GM12878 (cell line): ENCODE measurements at regions not wholly inside any gene's neighbourhood (a gene's known extent, or its start where the extent isn't known, plus 50 kb on each side); places are given as distances from the start of the nearest gene placed in this dataset.

Experiments
- ATF3 ChIP-seq: IDR thresholded peaks from 2 replicates; pipeline ENCODE4 v1.6.1; 2011; ENCODE audit warnings: low read depth, mild to moderate bottlenecking, low read length, moderate library complexity, borderline replicate concordance; ENCODE audit errors: extremely low read depth
- BCL3 ChIP-seq: IDR thresholded peaks from 2 replicates; pipeline ENCODE4 v1.6.1; 2011; ENCODE audit warnings: borderline replicate concordance, low read depth, mild to moderate bottlenecking, moderate library complexity, low read length; ENCODE audit not compliant: insufficient read depth, poor library complexity, severe bottlenecking
- CREB1 ChIP-seq: IDR thresholded peaks from 2 replicates; pipeline ENCODE4 v1.6.1; 2012; ENCODE audit warnings: low read depth, mild to moderate bottlenecking, inconsistent platforms
- CTCF ChIP-seq, 3 experiments: IDR thresholded peaks in 2 of 3; conservative IDR thresholded peaks in 1 of 3; 2 replicates each; pipeline ENCODE4 v1.5.1; 2011; ENCODE audit warnings: low read depth in 3 of 3, low read length in 3 of 3, mild to moderate bottlenecking in 3 of 3, control low read depth in 2 of 3, moderate library complexity in 2 of 3, inconsistent platforms in 1 of 3, mixed read lengths in 1 of 3; ENCODE audit not compliant: control insufficient read depth in 2 of 3, insufficient read depth in 1 of 3; ENCODE audit errors: extremely low read depth in 1 of 3
- EZH2 ChIP-seq: IDR thresholded peaks from 2 replicates; pipeline ENCODE4 v1.6.1; 2012; ENCODE audit warnings: low read depth, mild to moderate bottlenecking, control low read depth, inconsistent platforms, low read length, borderline replicate concordance; ENCODE audit not compliant: control insufficient read depth
- FOS ChIP-seq: IDR thresholded peaks from 3 replicates; pipeline ENCODE4 v1.6.1; 2011; ENCODE audit warnings: borderline replicate concordance; ENCODE audit not compliant: insufficient read length; ENCODE audit errors: extremely low read depth
- MYC ChIP-seq: IDR thresholded peaks from 2 replicates; pipeline ENCODE4 v1.6.1; 2011; ENCODE audit warnings: mild to moderate bottlenecking, low read length, moderate library complexity, inconsistent platforms; ENCODE audit not compliant: insufficient read depth, insufficient replicate concordance, insufficient read length, severe bottlenecking
- POLR2A ChIP-seq: IDR thresholded peaks from 2 replicates; pipeline ENCODE4 v1.6.1; 2011; ENCODE audit warnings: low read depth, mild to moderate bottlenecking, low read length
- RAD51 ChIP-seq: fragments of 450-650 bp; IDR thresholded peaks from 2 replicates; pipeline ENCODE4 v1.6.1; 2016; ENCODE audit warnings: moderate library complexity, mild to moderate bottlenecking, inconsistent platforms
- RCOR1 ChIP-seq: conservative IDR thresholded peaks from 2 replicates; pipeline ENCODE4 v1.6.1; 2012; ENCODE audit warnings: low read depth, low read length, improper control_type of control experiment
- TCF7 ChIP-seq: IDR thresholded peaks from 2 replicates; pipeline ENCODE4 v1.6.1; 2014; ENCODE audit warnings: antibody characterized with exemption, borderline replicate concordance
- ZNF384 ChIP-seq: IDR thresholded peaks from 2 replicates; pipeline ENCODE4 v1.6.1; 2012; ENCODE audit warnings: low read depth, mild to moderate bottlenecking, low read length, improper control_type of control experiment, borderline replicate concordance

GRCh38 chr17:5872831-5873230 is 197.3 kb upstream of the WSCD1 start:
- TF ChIP-seq CTCF (IDR thresholded peaks at IDR 0.05 in 2 of 3, conservative IDR thresholded peaks at IDR 0.05 in 1 of 3; ENCODE audit: control insufficient read depth in 2 of 3, extremely low read depth in 1 of 3, insufficient read depth in 1 of 3, low read depth in 3 of 3, low read length in 3 of 3) (no peak), BCL3 (no peak), TCF7 (no peak), CREB1 (no peak), ZNF384 (no peak), FOS (no peak), RCOR1 (no peak), POLR2A (no peak), ATF3 (no peak), MYC (no peak), EZH2 (no peak), RAD51 (no peak)
